HUES6 (cell line): ENCODE measurements at regions not wholly inside any gene's neighbourhood (a gene's known extent, or its start where the extent isn't known, plus 50 kb on each side); places are given as distances from the start of the nearest gene placed in this dataset.

ENCODE experiments used
- H3K27ac ChIP-seq: 2 replicates; pipeline ENCODE4 v1.7.0; 2013; ENCODE audit warnings: low read depth, mild to moderate bottlenecking, low read length, inconsistent platforms
- H3K27me3 ChIP-seq: 2 replicates; pipeline ENCODE4 v1.6.1; 2013; ENCODE audit warnings: low read length; ENCODE audit not compliant: control insufficient read depth, insufficient read depth
- H3K36me3 ChIP-seq: 2 replicates; pipeline ENCODE4 v1.6.1; 2013; ENCODE audit warnings: low read length; ENCODE audit not compliant: control insufficient read depth, insufficient read depth
- H3K4me1 ChIP-seq: 2 replicates; pipeline ENCODE4 v1.6.1; 2013; ENCODE audit warnings: low read length; ENCODE audit not compliant: control insufficient read depth, insufficient read depth
- H3K4me3 ChIP-seq: 2 replicates; pipeline ENCODE4 v1.5.1; 2013; ENCODE audit warnings: low read depth, low read length
- H3K9ac ChIP-seq: one replicate; pipeline ENCODE4 v1.6.1; 2013; ENCODE audit warnings: mild to moderate bottlenecking, low read length
- H3K9me3 ChIP-seq: 2 replicates; pipeline ENCODE4 v1.6.1; 2013; ENCODE audit warnings: low read depth, low read length; ENCODE audit not compliant: control insufficient read depth, insufficient read depth

- Histone ChIP-seq H3K9ac (no peak overlapping the region), H3K9me3 (no peaks in the 10 kb centered on the region), H3K36me3 (no peaks in the 10 kb centered on the region), H3K4me1 (peaks cover 17% of the 10 kb centered on the region; the same call in 1 of the 2 replicates), H3K27me3 (peaks cover 3% of the 10 kb centered on the region; the same call in 1 of the 2 replicates), H3K4me3 (no peak overlapping the region), H3K27ac (no peak overlapping the region)
Measured at GRCh38 chr1:58979677-58980076, 195.8 kb upstream of the JUN start.

GRCh38 chr1:58981392-58981791 lies 197.5 kb upstream of the JUN start:
- peaks cover 17% of the 10 kb centered on the region; the same call in 1 of the 2 replicates for H3K4me1 ChIP-seq

GRCh38 chr1:58982259-58982998 lies 198.6 kb upstream of the JUN start:
- Histone ChIP-seq H3K27me3 (peaks cover 3% of the 10 kb centered on the region; the same call in 1 of the 2 replicates), H3K4me1 (peaks cover 17% of the 10 kb centered on the region; the same call in 1 of the 2 replicates), H3K4me3 (no peak overlapping the region), H3K9ac (no peak overlapping the region), H3K36me3 (no peaks in the 10 kb centered on the region), H3K27ac (no peak overlapping the region), H3K9me3 (no peaks in the 10 kb centered on the region)

More at GRCh38 chr1:58981392-58981791, 197.5 kb upstream of the JUN start:
- H3K9me3 ChIP-seq: no peaks in the 10 kb centered on the region
- H3K27ac ChIP-seq: no peak overlapping the region
- H3K9ac ChIP-seq: no peak overlapping the region
- H3K4me3 ChIP-seq: no peak overlapping the region
- H3K36me3 ChIP-seq: no peaks in the 10 kb centered on the region
- peaks cover 3% of the 10 kb centered on the region; the same call in 1 of the 2 replicates for H3K27me3 ChIP-seq

GRCh38 chr1:58983162-58983561 lies 199.3 kb upstream of the JUN start:
- Histone ChIP-seq H3K9me3 (no peaks in the 10 kb centered on the region), H3K27ac (no peak overlapping the region), H3K36me3 (no peaks in the 10 kb centered on the region), H3K27me3 (peaks cover 3% of the 10 kb centered on the region; the same call in 1 of the 2 replicates), H3K4me1 (peaks cover 17% of the 10 kb centered on the region; the same call in 1 of the 2 replicates), H3K9ac (no peak overlapping the region), H3K4me3 (no peak overlapping the region)

- no peak overlapping the region for H3K9ac ChIP-seq
- H3K36me3 ChIP-seq: no peaks in the 10 kb centered on the region
- no peak overlapping the region for H3K27ac ChIP-seq
- no peaks in the 10 kb centered on the region for H3K9me3 ChIP-seq
- peaks cover 3% of the 10 kb centered on the region; the same call in 1 of the 2 replicates for H3K27me3 ChIP-seq
- H3K4me3 ChIP-seq: no peak overlapping the region
- H3K4me1 ChIP-seq: peaks cover 17% of the 10 kb centered on the region; the same call in 1 of the 2 replicates
Measured at GRCh38 chr1:58983633-58984245, 199.9 kb upstream of the JUN start.

GRCh38 chr1:58986996-58987767 lies 203.3 kb upstream of the JUN start:
- Histone ChIP-seq H3K36me3 (no peaks in the 10 kb centered on the region), H3K9ac (no peak overlapping the region), H3K9me3 (no peaks in the 10 kb centered on the region), H3K4me3 (no peak overlapping the region), H3K4me1 (peaks cover 7% of the 10 kb centered on the region; the same call in 1 of the 2 replicates), H3K27me3 (no peaks in the 10 kb centered on the region), H3K27ac (no peak overlapping the region)

GRCh38 chr1:58988752-58989151 lies 204.9 kb upstream of the JUN start:
- H3K9ac ChIP-seq: no peak overlapping the region
- H3K4me3 ChIP-seq: no peak overlapping the region
- H3K27ac ChIP-seq: no peak overlapping the region
- H3K27me3 ChIP-seq: peaks cover 5% of the 10 kb centered on the region; the same call in 1 of the 2 replicates
- no peaks in the 10 kb centered on the region for H3K36me3 ChIP-seq
- no peaks in the 10 kb centered on the region for H3K9me3 ChIP-seq
- H3K4me1 ChIP-seq: no peaks in the 10 kb centered on the region

GRCh38 chr1:58989845-58990244 lies 206.0 kb upstream of the JUN start:
- Histone ChIP-seq H3K9me3 (no peaks in the 10 kb centered on the region), H3K36me3 (no peaks in the 10 kb centered on the region), H3K27me3 (peaks cover 5% of the 10 kb centered on the region; the same call in 1 of the 2 replicates), H3K27ac (no peak overlapping the region), H3K4me1 (no peaks in the 10 kb centered on the region), H3K9ac (no peak overlapping the region), H3K4me3 (no peak overlapping the region)

GRCh38 chr1:58991305-58991704 lies 207.5 kb upstream of the JUN start:
- H3K4me1 ChIP-seq: no peaks in the 10 kb centered on the region
- H3K4me3 ChIP-seq: no peak overlapping the region
- H3K27me3 ChIP-seq: peaks cover 5% of the 10 kb centered on the region; the same call in 1 of the 2 replicates
- no peak overlapping the region for H3K9ac ChIP-seq
- H3K9me3 ChIP-seq: no peaks in the 10 kb centered on the region
- no peak overlapping the region for H3K27ac ChIP-seq
- H3K36me3 ChIP-seq: no peaks in the 10 kb centered on the region

GRCh38 chr1:58992643-58993042 lies 208.8 kb upstream of the JUN start:
- Histone ChIP-seq H3K27me3 (peaks cover 5% of the 10 kb centered on the region; the same call in 1 of the 2 replicates), H3K9me3 (no peaks in the 10 kb centered on the region), H3K36me3 (no peaks in the 10 kb centered on the region), H3K9ac (no peak overlapping the region), H3K27ac (no peak overlapping the region), H3K4me1 (no peaks in the 10 kb centered on the region), H3K4me3 (no peak overlapping the region)
